GM18511 (cell line): ENCODE measurements at regions not wholly inside any gene's neighbourhood (a gene's known extent, or its start where the extent isn't known, plus 50 kb on each side); places are given as distances from the start of the nearest gene placed in this dataset.

ENCODE experiments used
- ATAC-seq: cut with Tn5 transposase; IDR thresholded peaks from one replicate; pipeline ENCODE4 v1.9.1; 2021; ENCODE audit warnings: mild to moderate bottlenecking, moderate library complexity; ENCODE audit not compliant: unreplicated experiment

GRCh38 chr4:56241500-56241899 lies 145.8 kb downstream of the AASDH start:
- ATAC-seq, result no peak

GRCh38 chr4:56240554-56241174 lies 146.6 kb downstream of the AASDH start:
- ATAC-seq, result no peak

GRCh38 chr4:56238251-56238650 lies 149.0 kb downstream of the AASDH start:
- ATAC-seq, result no peak

GRCh38 chr4:56235725-56236124 lies 151.6 kb downstream of the AASDH start:
- no peak for ATAC-seq

- ATAC-seq, result no peak
Observed at GRCh38 chr4:56235011-56235410, 152.3 kb downstream of the AASDH start.

GRCh38 chr4:56234098-56234497 lies 153.2 kb downstream of the AASDH start:
- ATAC-seq, result no peak

- no peak for ATAC-seq
Observed at GRCh38 chr4:56231410-56231809, 155.9 kb downstream of the AASDH start.

- no peak for ATAC-seq
Observed at GRCh38 chr4:56229947-56230346, 157.3 kb downstream of the AASDH start.

GRCh38 chr4:56227301-56227835 lies 159.9 kb downstream of the AASDH start:
- no peak for ATAC-seq

GRCh38 chr4:56226579-56226978 lies 160.7 kb downstream of the AASDH start:
- no peak for ATAC-seq

- ATAC-seq, result no peak
Observed at GRCh38 chr4:56224641-56225040, 162.7 kb downstream of the AASDH start.

- ATAC-seq, result no peak
Observed at GRCh38 chr4:56222514-56222913, 164.8 kb downstream of the AASDH start.

GRCh38 chr4:56220261-56220660 lies 167.0 kb downstream of the AASDH start:
- no peak for ATAC-seq

GRCh38 chr4:56219447-56219846 lies 167.8 kb downstream of the AASDH start:
- ATAC-seq, result no peak

GRCh38 chr4:56218230-56218895 lies 168.9 kb downstream of the AASDH start:
- ATAC-seq, result no peak

- no peak for ATAC-seq
Observed at GRCh38 chr4:56217343-56217890, 169.9 kb downstream of the AASDH start.

GRCh38 chr4:56215901-56216300 lies 171.4 kb downstream of the AASDH start:
- ATAC-seq, result no peak

GRCh38 chr4:56215141-56215783 lies 172.0 kb downstream of the AASDH start:
- no peak for ATAC-seq

GRCh38 chr4:56213543-56213942 lies 173.7 kb downstream of the AASDH start:
- ATAC-seq, result no peak

GRCh38 chr4:56212774-56213173 lies 174.5 kb downstream of the AASDH start:
- ATAC-seq, result no peak

GRCh38 chr4:56211202-56211601 lies 176.1 kb downstream of the AASDH start:
- no peak for ATAC-seq

GRCh38 chr4:56210397-56210796 lies 176.9 kb downstream of the AASDH start:
- no peak for ATAC-seq
